LNCAP (cell line): ENCODE measurements at regions not wholly inside any gene's neighbourhood (a gene's known extent, or its start where the extent isn't known, plus 50 kb on each side); places are given as distances from the start of the nearest gene placed in this dataset.

Experiments
- TF ChIP-seq, protein P1 (sequence below): fragments of 450-650 bp; IDR thresholded peaks from 2 replicates; pipeline ENCODE4 v1.5.1; 2017; ENCODE audit warnings: mild to moderate bottlenecking

DNA sequence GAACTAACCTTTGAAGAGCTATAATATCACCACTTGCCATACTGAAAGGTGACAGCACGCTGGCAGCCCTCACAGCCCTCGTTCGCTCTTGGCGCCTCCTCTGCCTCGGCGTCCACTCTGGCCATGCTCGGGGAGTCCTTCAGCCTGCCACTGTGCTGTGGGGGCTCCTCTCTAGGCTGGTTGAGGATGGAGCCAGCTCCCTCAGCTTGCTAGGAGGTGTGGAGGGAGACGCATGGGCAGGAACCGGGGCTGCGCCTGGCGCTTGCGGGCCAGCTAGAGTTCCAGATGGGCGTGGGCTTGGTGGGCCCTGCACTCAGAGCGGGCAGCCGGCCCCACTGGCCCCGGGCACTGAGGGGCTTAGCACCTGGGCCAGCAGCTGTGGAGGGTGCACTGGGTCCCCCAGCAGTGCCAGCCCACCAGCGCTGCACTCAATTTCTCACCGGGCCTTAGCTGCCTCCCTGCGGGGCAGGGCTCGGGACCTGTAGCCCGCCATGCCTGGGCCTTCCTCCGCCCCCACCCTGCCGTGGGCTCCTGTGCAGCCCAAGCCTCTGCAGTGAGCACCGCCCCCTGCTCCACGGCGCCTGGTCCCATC, 329.7 kb downstream of the LMBRD1 start:
- TF ChIP-seq, protein P1, sequence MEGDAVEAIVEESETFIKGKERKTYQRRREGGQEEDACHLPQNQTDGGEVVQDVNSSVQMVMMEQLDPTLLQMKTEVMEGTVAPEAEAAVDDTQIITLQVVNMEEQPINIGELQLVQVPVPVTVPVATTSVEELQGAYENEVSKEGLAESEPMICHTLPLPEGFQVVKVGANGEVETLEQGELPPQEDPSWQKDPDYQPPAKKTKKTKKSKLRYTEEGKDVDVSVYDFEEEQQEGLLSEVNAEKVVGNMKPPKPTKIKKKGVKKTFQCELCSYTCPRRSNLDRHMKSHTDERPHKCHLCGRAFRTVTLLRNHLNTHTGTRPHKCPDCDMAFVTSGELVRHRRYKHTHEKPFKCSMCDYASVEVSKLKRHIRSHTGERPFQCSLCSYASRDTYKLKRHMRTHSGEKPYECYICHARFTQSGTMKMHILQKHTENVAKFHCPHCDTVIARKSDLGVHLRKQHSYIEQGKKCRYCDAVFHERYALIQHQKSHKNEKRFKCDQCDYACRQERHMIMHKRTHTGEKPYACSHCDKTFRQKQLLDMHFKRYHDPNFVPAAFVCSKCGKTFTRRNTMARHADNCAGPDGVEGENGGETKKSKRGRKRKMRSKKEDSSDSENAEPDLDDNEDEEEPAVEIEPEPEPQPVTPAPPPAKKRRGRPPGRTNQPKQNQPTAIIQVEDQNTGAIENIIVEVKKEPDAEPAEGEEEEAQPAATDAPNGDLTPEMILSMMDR, result no peak

DNA sequence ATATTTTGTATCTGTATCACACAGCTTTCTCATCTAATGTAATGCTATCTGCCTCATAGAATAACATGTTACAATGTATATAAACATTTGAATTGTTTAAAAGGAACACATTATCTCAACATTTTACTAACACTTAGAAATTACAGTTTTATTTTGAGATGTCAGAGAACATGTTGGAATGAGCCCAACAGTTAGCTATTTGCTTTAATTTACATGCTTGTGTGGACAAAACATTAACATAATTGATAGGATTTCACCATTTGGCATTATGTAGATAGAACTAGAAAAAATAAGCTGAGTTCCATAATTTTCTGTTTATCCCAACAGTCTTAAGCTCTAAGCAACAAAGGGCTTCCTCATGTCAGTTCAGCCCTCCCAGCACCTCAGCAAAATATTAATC, 330.9 kb downstream of the LMBRD1 start:
- TF ChIP-seq, protein P1, result no peak

DNA sequence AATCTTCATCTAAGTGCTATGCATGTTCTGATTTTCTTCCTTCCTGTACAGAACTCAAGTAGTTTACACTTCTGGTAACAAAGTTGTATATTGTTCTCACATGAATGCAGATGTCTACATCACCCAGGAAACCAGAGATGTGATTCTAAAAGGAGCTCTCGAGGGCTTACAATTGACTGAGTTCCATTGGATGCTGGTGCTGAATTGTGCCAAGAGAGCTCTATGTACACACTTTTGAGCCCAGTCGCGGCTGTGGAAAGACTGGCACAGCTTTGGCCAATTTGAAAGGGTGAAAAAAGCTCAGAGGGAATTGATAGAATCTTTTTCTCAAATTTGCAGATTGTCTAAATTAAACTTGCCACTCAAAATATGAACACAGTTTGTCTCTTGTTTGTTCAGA, 340.7 kb downstream of the LMBRD1 start:
- TF ChIP-seq, protein P1, result no peak

DNA sequence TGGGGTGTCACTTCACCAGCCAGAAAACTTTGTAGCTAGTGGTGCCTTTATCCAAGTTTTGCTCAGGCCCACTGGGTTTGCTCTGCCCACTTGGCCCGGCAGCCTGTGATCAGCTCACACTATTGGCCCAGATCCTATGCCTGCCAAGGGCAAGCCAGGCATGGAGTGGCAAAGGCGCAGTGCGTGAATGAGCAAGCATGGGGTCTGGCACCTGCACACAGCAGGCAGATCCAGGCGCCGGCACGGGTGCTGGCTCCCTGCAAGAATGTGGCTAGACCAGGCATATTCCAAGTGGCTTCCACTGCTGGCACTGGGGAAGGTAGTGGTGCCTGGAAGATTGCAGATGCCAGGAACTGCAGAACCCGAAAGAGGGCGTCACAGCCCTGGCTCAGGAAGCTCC, 346.9 kb downstream of the LMBRD1 start:
- TF ChIP-seq, protein P1, result no peak
